ENCODE measurements at regions not wholly inside any gene's neighbourhood (a gene's known extent, or its start where the extent isn't known, plus 50 kb on each side); places are given as distances from the start of the nearest gene placed in this dataset.

DNA sequence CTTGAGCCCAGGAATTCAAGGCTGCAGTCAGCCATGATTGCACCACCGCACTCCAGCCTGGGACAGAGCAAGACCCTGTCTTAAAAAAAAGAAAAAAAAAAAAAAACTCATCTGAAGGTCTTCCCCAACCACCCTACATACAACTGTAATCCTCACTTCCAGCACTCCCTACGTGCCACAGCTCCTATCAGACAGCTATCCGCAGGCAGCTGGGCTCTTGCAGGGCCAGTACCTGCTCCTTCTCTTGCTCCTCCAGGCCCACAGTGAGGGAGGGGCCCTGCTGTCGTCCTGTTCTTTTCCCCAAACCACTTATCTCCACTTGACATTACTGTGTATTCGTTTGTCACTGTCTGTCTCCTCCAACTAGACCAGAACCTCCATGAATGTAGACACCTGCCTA is 156.1 kb upstream of the NECTIN1 start:
- H3K4me3 ChIP-seq (ENCODE audit: low read depth, low read length), result no peak overlapping the region
- no peak for DNase-seq (ENCODE audit: low read depth)
- no peak for TF ChIP-seq CTCF (IDR thresholded peaks at IDR 0.05; ENCODE audit: insufficient read depth, low read depth, low read length)

- H3K4me3 ChIP-seq (ENCODE audit: low read depth, low read length), result no peak overlapping the region
- DNase-seq (ENCODE audit: low read depth), result no peak
- TF ChIP-seq CTCF (IDR thresholded peaks at IDR 0.05; ENCODE audit: insufficient read depth, low read depth, low read length), result no peak
Measured at GRCh38 chr11:119882316-119882715, 153.3 kb upstream of the NECTIN1 start.

DNA sequence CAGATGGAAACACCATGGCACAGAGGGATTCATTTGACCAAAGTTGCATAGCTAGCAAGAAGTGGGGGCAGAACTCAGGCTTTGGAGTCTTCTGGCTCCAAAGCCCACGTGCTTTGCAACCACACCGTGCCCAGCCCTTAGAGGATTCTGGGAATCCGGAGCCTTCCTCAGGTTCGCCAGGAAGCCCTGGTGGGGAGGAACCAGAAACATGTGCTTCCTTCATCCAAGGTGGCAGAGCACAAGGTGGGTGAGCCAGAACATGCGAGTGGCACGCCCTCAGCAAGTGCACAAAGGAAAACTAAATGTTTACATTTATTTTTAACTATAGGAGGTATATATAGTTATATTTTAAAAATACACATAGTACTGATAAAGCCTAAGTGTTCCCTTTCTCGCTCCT is 151.9 kb upstream of the NECTIN1 start:
- no peak for TF ChIP-seq CTCF (IDR thresholded peaks at IDR 0.05; ENCODE audit: insufficient read depth, low read depth, low read length)
- H3K4me3 ChIP-seq (ENCODE audit: low read depth, low read length), result no peak overlapping the region
- no peak for DNase-seq (ENCODE audit: low read depth)

DNA sequence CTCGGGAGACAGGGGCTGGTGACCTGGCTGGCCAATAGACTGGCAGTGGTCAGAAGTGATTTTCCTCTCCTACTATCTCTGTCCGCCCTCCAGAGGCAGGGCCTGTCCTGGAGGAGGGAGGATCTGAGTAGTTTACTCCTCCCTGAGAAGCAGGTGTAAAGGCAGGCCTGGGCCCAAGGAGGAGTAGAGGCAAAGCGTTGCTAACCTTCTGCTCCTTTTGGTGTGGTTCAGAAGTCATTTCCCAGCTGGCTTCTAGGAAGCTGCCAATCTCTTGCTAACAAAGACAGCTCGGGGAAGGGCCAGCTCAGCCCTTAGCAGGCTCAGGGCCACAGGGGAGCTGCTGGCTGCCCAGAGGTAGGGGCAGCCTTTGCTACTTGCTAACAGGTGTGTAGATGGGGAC is 151.1 kb upstream of the NECTIN1 start:
- no peak for TF ChIP-seq CTCF (IDR thresholded peaks at IDR 0.05; ENCODE audit: insufficient read depth, low read depth, low read length)
- H3K4me3 ChIP-seq (ENCODE audit: low read depth, low read length), result no peak overlapping the region
- no peak for DNase-seq (ENCODE audit: low read depth)

DNA sequence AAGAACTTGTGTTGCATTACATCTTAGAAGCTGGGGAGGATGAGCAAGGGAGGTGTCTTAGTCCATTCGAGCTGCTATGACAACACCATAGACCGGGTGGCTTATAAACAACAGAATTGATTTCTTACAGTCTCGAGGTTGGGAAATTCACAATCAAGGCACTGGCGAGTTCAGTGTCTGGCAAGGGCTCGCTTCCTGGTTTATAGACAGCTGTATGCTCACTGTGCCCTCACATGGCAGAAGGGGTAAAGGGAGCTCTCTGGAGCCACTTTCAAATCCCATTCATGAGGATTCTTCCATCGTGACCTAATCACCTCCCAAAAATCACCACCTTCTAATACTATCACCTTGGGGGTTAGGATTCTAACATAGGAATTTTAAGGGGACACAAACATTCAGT is 150.0 kb upstream of the NECTIN1 start:
- no peak for TF ChIP-seq CTCF (IDR thresholded peaks at IDR 0.05; ENCODE audit: insufficient read depth, low read depth, low read length)
- no peak for DNase-seq (ENCODE audit: low read depth)
- no peak overlapping the region for H3K4me3 ChIP-seq (ENCODE audit: low read depth, low read length)

- no peak for TF ChIP-seq CTCF (IDR thresholded peaks at IDR 0.05; ENCODE audit: insufficient read depth, low read depth, low read length)
- no peak for DNase-seq (ENCODE audit: low read depth)
Measured at GRCh38 chr11:119876841-119877240, 147.8 kb upstream of the NECTIN1 start.

DNA sequence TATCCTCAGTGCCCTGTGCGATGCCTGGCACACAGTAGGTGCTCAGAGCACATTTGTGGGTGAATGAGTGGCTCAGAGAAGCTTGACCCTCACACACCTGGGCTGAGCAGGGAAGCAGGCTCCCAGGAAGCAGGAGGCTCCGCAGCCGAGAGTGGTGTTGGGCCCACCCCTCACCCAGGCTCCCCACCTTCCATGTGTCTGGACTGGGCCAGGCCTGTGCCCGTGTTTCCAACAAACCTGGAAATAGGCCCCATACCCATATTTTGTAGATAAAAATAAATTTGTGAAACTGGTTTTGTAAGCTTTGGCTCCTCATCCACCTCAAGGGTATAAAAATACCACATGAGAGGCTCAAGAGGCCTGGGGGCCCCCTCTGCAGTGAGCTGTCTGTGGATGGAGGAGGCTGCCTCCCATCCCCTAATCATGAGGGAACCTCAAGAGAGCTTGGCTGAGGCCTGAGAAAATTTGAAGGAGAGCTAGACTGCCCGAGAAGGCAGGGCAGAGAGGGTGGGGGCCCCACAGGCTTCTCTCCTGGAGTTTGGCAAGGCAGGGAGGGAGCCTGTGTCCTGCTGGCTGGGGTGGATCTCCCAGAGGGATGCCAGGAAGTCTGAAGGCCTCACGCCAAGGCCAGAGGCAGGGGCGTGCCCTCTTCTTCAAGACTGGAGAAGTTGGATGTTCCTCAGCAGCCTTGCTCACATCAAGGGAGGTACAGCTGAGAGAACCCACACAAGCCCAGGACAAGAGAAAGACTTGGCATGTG is 147.0 kb upstream of the NECTIN1 start:
- no peak for TF ChIP-seq CTCF (IDR thresholded peaks at IDR 0.05; ENCODE audit: insufficient read depth, low read depth, low read length)
- DNase-seq (ENCODE audit: low read depth), result no peak
- no peak overlapping the region for H3K4me3 ChIP-seq (ENCODE audit: low read depth, low read length)

More at GRCh38 chr11:119876841-119877240, 147.8 kb upstream of the NECTIN1 start:
- no peak overlapping the region for H3K4me3 ChIP-seq (ENCODE audit: low read depth, low read length)
